K562 (cell line): ENCODE measurements at regions not wholly inside any gene's neighbourhood (a gene's known extent, or its start where the extent isn't known, plus 50 kb on each side); places are given as distances from the start of the nearest gene placed in this dataset.

Experiments
- AFF4 ChIP-seq: sonication (generic); formaldehyde crosslinking; IDR thresholded peaks from 2 replicates; pipeline ENCODE4 v1.8.0; 2023; ENCODE audit warnings: mild to moderate bottlenecking, missing genetic modification reagents
- CTCF ChIP-seq, 3 experiments: IDR thresholded peaks in 2 of 3; conservative IDR thresholded peaks in 1 of 3; 2 replicates each; pipeline ENCODE4 v1.5.1; 2011 to 2012; ENCODE audit warnings: low read length in 3 of 3, mild to moderate bottlenecking in 3 of 3, control low read depth in 2 of 3, improper control_type of control experiment in 1 of 3, inconsistent platforms in 1 of 3, low read depth in 1 of 3, mixed read lengths in 1 of 3, moderate library complexity in 1 of 3; ENCODE audit not compliant: insufficient read depth in 2 of 3
- TBP ChIP-seq: optimal IDR thresholded peaks from 2 replicates; pipeline ENCODE3; 2011; ENCODE audit warnings: low read depth, low read length, improper control_type of control experiment
- THAP7 ChIP-seq: fragments of 250-450 bp; sonication (Bioruptor Pico); IDR thresholded peaks from 2 replicates; pipeline ENCODE4 v1.5.0; 2021

GRCh38 chr3:145383416-145383815 lies 777.6 kb downstream of the PLOD2 start:
- TF ChIP-seq AFF4 (CRISPR knock-in tag): no peak
- TF ChIP-seq TBP: no peak
- no peak for TF ChIP-seq CTCF (IDR thresholded peaks at IDR 0.05 in 2 of 3, conservative IDR thresholded peaks at IDR 0.05 in 1 of 3; ENCODE audit: insufficient read depth in 2 of 3, low read depth in 1 of 3, low read length in 3 of 3)
- TF ChIP-seq THAP7 (CRISPR knock-in tag): no peak
